Stimulated activated memory B cell treated with anti-CD40 and anti-IgM and Interleukin-4, amounts not matched to agents 10 μg/mL and 1 μg/mL and 100 μg/mL, for 72 hours (primary cell): ENCODE measurements at regions not wholly inside any gene's neighbourhood (a gene's known extent, or its start where the extent isn't known, plus 50 kb on each side); places are given as distances from the start of the nearest gene placed in this dataset.
A peak's percentile ranks its signal among the peaks of the same experiment; 100 is the strongest.

Experiments
- ATAC-seq: fragments of 150-1000 bp; cut with Tn5 transposase; 2 replicates; pipeline ENCODE4 v1.10.0; 2021
- H3K27ac Mint-ChIP-seq: one replicate; pipeline ENCODE4 v1.8.0; 2022; ENCODE audit warnings: mild to moderate bottlenecking, mixed read lengths
- H3K27me3 Mint-ChIP-seq: one replicate; pipeline ENCODE4 v1.8.0; 2022; ENCODE audit warnings: mixed read lengths
- H3K36me3 Mint-ChIP-seq: one replicate; pipeline ENCODE4 v1.8.0; 2022; ENCODE audit warnings: mixed read lengths
- H3K4me1 Mint-ChIP-seq: one replicate; pipeline ENCODE4 v1.8.0; 2022; ENCODE audit warnings: mixed read lengths
- H3K4me3 Mint-ChIP-seq: one replicate; pipeline ENCODE4 v1.8.0; 2022; ENCODE audit warnings: mild to moderate bottlenecking, moderate library complexity, mixed read lengths
- H3K9me3 Mint-ChIP-seq: one replicate; pipeline ENCODE4 v1.8.0; 2022; ENCODE audit warnings: mixed read lengths

DNA sequence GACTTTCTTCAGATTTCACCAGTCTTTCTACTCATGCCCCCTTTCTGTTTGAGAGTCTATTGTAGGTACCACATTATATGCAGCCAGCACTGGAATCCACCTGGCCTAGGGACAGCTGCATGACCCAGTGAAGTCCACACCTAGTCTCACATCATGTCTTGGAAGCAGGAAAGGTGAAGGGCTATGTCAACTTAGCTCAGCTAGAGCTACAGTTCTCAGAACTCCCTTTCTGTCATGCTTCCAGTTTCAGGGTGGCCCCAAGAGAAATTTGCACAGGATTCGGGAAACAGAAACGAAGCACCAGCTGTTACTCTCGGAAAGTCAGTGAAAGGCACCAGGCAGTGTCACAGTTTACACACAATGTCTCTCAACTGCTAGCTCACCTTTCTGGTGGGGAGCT is 51.6 kb upstream of the NLRP1 start:
- ATAC-seq = no peak
- Mint-ChIP-seq H3K27ac (no peak overlapping the region), H3K9me3 (no peaks in the 10 kb centered on the region), H3K4me1 (no peaks in the 10 kb centered on the region), H3K4me3 (no peak overlapping the region), H3K27me3 (no peaks in the 10 kb centered on the region), H3K36me3 (no peaks in the 10 kb centered on the region)

DNA sequence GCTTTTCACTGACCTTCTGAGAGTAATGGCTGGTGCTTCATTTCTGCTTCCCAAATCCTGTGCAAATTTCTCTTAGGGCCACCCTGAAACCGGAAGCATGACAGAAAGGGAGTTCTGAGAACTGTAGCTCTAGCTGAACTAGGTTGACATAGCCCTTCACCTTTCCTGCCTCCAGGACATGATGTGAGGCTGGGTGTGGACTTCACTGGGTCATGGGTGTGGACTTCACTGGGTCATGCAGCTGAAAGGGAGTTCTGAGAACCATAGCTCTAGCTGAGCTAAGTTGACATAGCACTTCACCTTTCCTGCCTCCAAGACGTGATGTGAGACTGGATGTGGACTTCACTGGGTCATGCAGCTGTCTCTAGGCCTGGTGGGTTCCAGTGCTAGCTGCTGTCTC is 54.3 kb upstream of the NLRP1 start:
- Mint-ChIP-seq H3K36me3 (no peaks in the 10 kb centered on the region), H3K27ac (no peak overlapping the region), H3K4me1 (no peaks in the 10 kb centered on the region), H3K4me3 (no peak overlapping the region), H3K9me3 (no peaks in the 10 kb centered on the region), H3K27me3 (peaks cover 22% of the 10 kb centered on the region)
- ATAC-seq = no peak

DNA sequence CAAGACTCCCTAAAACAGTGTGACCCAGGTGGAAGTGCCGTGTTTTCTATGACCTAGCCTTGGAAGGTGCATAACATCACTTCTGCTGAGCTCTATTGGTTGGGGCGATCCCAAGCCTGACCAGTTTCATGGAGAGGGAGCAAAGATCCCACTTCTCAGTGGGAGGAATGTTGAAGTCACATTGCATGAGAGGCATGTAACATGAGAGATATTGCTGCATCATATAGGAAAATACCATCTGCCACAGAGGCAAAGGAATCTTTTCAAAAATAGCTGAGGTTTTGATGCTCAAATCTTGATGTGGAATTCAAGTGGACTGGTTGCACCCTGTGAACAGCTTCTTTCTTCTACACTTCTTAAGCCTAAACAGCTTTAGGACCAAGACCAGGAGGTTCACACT is 56.4 kb upstream of the NLRP1 start:
- H3K27me3 Mint-ChIP-seq = peaks cover 22% of the 10 kb centered on the region
- H3K4me1 Mint-ChIP-seq = no peaks in the 10 kb centered on the region
- no peaks in the 10 kb centered on the region for H3K9me3 Mint-ChIP-seq
- H3K4me3 Mint-ChIP-seq = no peak overlapping the region
- no peak for ATAC-seq
- H3K27ac Mint-ChIP-seq = no peak overlapping the region
- H3K36me3 Mint-ChIP-seq = no peaks in the 10 kb centered on the region

DNA sequence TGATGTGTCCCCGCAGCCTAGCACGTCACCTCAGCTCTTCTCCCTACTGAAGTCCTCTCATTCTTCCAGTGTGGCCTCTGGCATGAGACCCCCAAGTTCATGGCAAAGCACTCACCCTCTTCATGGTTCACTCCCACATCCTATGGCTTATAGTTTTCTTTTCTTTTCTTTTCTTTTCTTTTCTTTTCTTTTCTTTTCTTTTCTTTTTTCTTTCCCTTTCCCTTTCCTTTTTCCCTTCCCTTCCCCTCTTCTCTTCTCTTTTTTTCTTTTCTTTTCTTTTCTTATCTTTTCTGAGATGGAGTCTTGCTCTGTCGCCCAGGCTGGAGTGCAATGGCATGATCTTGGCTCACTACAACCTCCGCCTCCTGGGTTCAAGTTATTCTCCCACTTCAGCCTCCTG is 58.4 kb upstream of the NLRP1 start:
- H3K4me3 Mint-ChIP-seq = no peak overlapping the region
- ATAC-seq = no peak
- H3K27me3 Mint-ChIP-seq = peaks cover 40% of the 10 kb centered on the region
- no peaks in the 10 kb centered on the region for H3K36me3 Mint-ChIP-seq
- H3K9me3 Mint-ChIP-seq = no peaks in the 10 kb centered on the region
- H3K4me1 Mint-ChIP-seq = no peaks in the 10 kb centered on the region
- no peak overlapping the region for H3K27ac Mint-ChIP-seq

GRCh38 chr17:5644065-5644464 is 59.8 kb upstream of the NLRP1 start:
- no peak overlapping the region for H3K4me3 Mint-ChIP-seq
- no peak for ATAC-seq
- H3K4me1 Mint-ChIP-seq = no peaks in the 10 kb centered on the region
- H3K36me3 Mint-ChIP-seq = no peaks in the 10 kb centered on the region
- peaks cover 45% of the 10 kb centered on the region for H3K27me3 Mint-ChIP-seq
- H3K9me3 Mint-ChIP-seq = no peaks in the 10 kb centered on the region
- H3K27ac Mint-ChIP-seq = no peak overlapping the region

DNA sequence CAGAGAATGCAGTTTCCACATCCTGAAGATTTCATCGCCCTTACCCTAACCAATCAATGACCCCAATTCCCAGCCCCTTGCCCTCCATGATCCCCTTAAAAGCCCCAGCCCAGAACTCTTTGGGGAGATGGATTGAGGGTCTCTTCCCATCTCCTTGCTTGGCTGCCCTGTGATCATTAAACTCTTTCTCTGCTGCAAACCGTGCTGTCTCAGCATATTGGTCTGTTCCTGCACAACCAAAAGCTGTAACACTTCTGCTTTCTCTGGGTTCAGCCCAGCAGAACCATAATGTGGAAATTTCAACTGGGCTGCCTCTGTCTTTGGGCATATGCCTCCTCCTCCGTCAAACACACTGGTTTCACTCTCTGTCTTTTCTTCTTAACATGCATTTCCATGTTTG is 67.0 kb upstream of the NLRP1 start:
- no peak for ATAC-seq
- Mint-ChIP-seq H3K36me3 (no peaks in the 10 kb centered on the region), H3K27ac (no peak overlapping the region), H3K4me1 (no peaks in the 10 kb centered on the region), H3K27me3 (peaks cover 62% of the 10 kb centered on the region), H3K9me3 (peaks cover 14% of the 10 kb centered on the region), H3K4me3 (no peak overlapping the region)

- no peak for ATAC-seq
- H3K27ac Mint-ChIP-seq = no peak overlapping the region
- H3K36me3 Mint-ChIP-seq = no peaks in the 10 kb centered on the region
- H3K4me3 Mint-ChIP-seq = no peak overlapping the region
- H3K4me1 Mint-ChIP-seq = no peaks in the 10 kb centered on the region
- H3K9me3 Mint-ChIP-seq = no peaks in the 10 kb centered on the region
- H3K27me3 Mint-ChIP-seq = peaks cover 12% of the 10 kb centered on the region
These were observed 77.3 kb upstream of the NLRP1 start for GRCh38 chr17:5661491-5662125.

- Mint-ChIP-seq H3K27ac (no peak overlapping the region), H3K27me3 (peaks cover 15% of the 10 kb centered on the region), H3K4me3 (no peak overlapping the region), H3K9me3 (no peaks in the 10 kb centered on the region), H3K4me1 (no peaks in the 10 kb centered on the region), H3K36me3 (no peaks in the 10 kb centered on the region)
- no peak for ATAC-seq
These were observed 78.2 kb upstream of the NLRP1 start for GRCh38 chr17:5662409-5663085.

DNA sequence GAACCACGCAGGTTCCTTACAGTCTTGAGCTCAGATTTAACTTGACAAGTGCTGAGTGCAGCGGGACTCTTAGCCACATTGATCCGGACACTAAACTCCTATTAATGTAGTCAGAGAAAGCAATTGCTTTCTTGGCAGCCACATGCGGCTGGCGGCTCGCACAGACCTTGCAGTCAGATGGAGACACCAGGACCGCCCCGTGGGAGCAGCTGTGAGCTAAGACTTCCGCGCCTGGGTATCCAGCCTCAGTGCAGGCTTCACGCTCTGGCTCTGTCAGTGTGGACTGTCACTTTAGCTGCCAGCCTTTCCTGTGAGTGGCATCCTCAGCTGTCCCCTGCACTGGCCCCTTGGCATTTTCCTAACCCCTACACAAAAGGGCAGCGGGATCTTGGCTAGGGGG is 80.9 kb upstream of the NLRP1 start:
- no peaks in the 10 kb centered on the region for H3K36me3 Mint-ChIP-seq
- H3K27ac Mint-ChIP-seq = no peak overlapping the region
- H3K9me3 Mint-ChIP-seq = no peaks in the 10 kb centered on the region
- H3K4me3 Mint-ChIP-seq = no peak overlapping the region
- peaks cover 35% of the 10 kb centered on the region for H3K27me3 Mint-ChIP-seq
- H3K4me1 Mint-ChIP-seq = no peaks in the 10 kb centered on the region
- no peak for ATAC-seq

DNA sequence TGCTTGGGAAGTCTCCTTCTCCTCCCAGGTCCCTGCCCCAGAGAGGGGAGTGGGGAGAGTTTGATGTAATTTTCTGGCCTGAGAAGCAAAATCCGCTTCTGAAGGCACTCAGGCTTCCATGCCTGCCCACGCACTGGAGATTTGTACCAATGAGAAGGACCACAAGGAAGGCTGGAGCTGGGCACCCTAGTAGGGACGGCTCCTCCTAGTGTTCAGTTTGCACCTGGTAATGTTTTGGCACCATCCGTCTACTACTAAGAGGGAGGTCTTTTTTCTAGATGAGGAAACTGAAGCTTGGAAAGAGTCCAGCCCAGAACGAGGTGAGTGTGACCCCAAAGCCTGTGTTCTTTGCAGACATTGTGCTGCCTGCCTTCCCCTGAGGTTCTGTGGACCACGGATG is 83.6 kb upstream of the NLRP1 start:
- peaks cover 35% of the 10 kb centered on the region for H3K27me3 Mint-ChIP-seq
- H3K9me3 Mint-ChIP-seq = no peaks in the 10 kb centered on the region
- H3K4me1 Mint-ChIP-seq = peaks cover 1% of the 10 kb centered on the region
- H3K27ac Mint-ChIP-seq = no peak overlapping the region
- ATAC-seq = no peak
- H3K4me3 Mint-ChIP-seq = no peak overlapping the region
- H3K36me3 Mint-ChIP-seq = no peaks in the 10 kb centered on the region

DNA sequence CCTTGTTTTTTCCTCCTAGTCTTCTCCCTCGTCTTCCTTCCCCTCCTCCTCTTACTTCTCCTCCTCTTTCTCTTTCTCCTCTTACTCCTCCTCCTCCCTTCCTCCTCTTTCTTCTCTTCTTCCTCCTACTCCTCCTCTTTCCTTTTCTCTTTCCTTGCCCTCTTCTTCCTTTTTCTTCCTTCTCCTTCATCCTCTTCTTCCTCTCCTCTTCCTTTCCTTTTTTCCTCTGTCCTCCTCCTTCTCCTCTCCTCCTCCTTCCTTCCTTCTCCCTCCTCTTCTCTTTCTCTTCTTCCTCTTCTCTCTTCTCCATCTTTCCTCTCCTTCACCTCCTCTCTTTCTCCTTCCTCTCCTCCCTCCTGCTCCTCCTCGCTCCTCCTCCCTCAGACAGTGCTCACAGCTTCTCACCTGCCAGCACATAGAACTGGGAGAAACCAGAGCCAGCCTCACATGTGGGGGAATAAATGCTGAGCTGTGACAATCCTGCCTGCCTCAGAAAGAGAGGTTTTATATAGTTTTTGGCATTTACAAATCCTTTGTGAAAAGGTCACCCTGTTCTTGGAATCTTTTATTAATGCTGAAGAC is 84.3 kb upstream of the NLRP1 start:
- Mint-ChIP-seq H3K27ac (no peak overlapping the region), H3K27me3 (peaks cover 35% of the 10 kb centered on the region), H3K9me3 (no peaks in the 10 kb centered on the region), H3K36me3 (no peaks in the 10 kb centered on the region), H3K4me3 (no peak overlapping the region), H3K4me1 (peaks cover 6% of the 10 kb centered on the region)
- ATAC-seq = no peak

- Mint-ChIP-seq H3K4me1 (peaks cover 6% of the 10 kb centered on the region), H3K9me3 (no peaks in the 10 kb centered on the region), H3K36me3 (no peaks in the 10 kb centered on the region), H3K4me3 (no peak overlapping the region), H3K27ac (no peak overlapping the region), H3K27me3 (peaks cover 35% of the 10 kb centered on the region)
- no peak for ATAC-seq
These were observed 84.9 kb upstream of the NLRP1 start for GRCh38 chr17:5669191-5669590.

GRCh38 chr17:5672141-5672540 is 87.8 kb upstream of the NLRP1 start:
- Mint-ChIP-seq H3K27me3 (peaks cover 23% of the 10 kb centered on the region), H3K27ac (no peak overlapping the region), H3K4me3 (no peak overlapping the region), H3K9me3 (no peaks in the 10 kb centered on the region), H3K4me1 (peaks cover 20% of the 10 kb centered on the region), H3K36me3 (no peaks in the 10 kb centered on the region)
- ATAC-seq = no peak

- no peaks in the 10 kb centered on the region for H3K36me3 Mint-ChIP-seq
- H3K4me3 Mint-ChIP-seq = no peak overlapping the region
- peaks cover 22% of the 10 kb centered on the region for H3K4me1 Mint-ChIP-seq
- peak overlapping the region; percentile 13 for H3K27ac Mint-ChIP-seq
- peak; percentile 79 for ATAC-seq
- H3K27me3 Mint-ChIP-seq = peaks cover 17% of the 10 kb centered on the region
- H3K9me3 Mint-ChIP-seq = no peaks in the 10 kb centered on the region
These were observed 88.6 kb upstream of the NLRP1 start for GRCh38 chr17:5672815-5673430.

GRCh38 chr17:5675625-5676421 is 91.5 kb upstream of the NLRP1 start:
- no peak overlapping the region for H3K4me3 Mint-ChIP-seq
- H3K27ac Mint-ChIP-seq = no peak overlapping the region
- peak; percentile 37 for ATAC-seq
- peaks cover 22% of the 10 kb centered on the region for H3K4me1 Mint-ChIP-seq
- peaks cover 3% of the 10 kb centered on the region for H3K9me3 Mint-ChIP-seq
- peaks cover 2% of the 10 kb centered on the region for H3K27me3 Mint-ChIP-seq
- no peaks in the 10 kb centered on the region for H3K36me3 Mint-ChIP-seq
